HG03342 (cell line): ENCODE measurements at regions not wholly inside any gene's neighbourhood (a gene's known extent, or its start where the extent isn't known, plus 50 kb on each side); places are given as distances from the start of the nearest gene placed in this dataset.
"Not testable (repeated sequence)": the region's sequence is repeated elsewhere in the genome, so short reads cannot be mapped to it uniquely, and the experiment has no call there.

ENCODE experiments used
- ATAC-seq: cut with Tn5 transposase; IDR thresholded peaks from one replicate; pipeline ENCODE4 v1.9.1; 2021; ENCODE audit warnings: mild to moderate bottlenecking, moderate library complexity; ENCODE audit not compliant: unreplicated experiment

GRCh38 chr5:1654786-1655495 is 131.2 kb upstream of the LPCAT1 start:
- ATAC-seq, result no peak

- ATAC-seq, result peak; percentile 88
Measured at GRCh38 chr5:1653698-1654651, 130.2 kb upstream of the LPCAT1 start.

- peak; percentile 35 for ATAC-seq
Measured at GRCh38 chr5:1652873-1653697, 129.3 kb upstream of the LPCAT1 start.

- no peak for ATAC-seq
Measured at GRCh38 chr5:1651971-1652872, 128.5 kb upstream of the LPCAT1 start.

GRCh38 chr5:1651250-1651649 is 127.5 kb upstream of the LPCAT1 start:
- ATAC-seq, result no peak

- ATAC-seq, result no peak
Measured at GRCh38 chr5:1649554-1649953, 125.8 kb upstream of the LPCAT1 start.

- ATAC-seq, result no peak
Measured at GRCh38 chr5:1648806-1649205, 125.0 kb upstream of the LPCAT1 start.

GRCh38 chr5:1647580-1647979 is 123.8 kb upstream of the LPCAT1 start:
- no peak for ATAC-seq

- ATAC-seq, result peak; percentile 57
Measured at GRCh38 chr5:1644810-1645571, 121.2 kb upstream of the LPCAT1 start.

- ATAC-seq, result not testable (repeated sequence)
Measured at GRCh38 chr5:1644393-1644809, 120.6 kb upstream of the LPCAT1 start.

GRCh38 chr5:1643651-1644392 is 120.1 kb upstream of the LPCAT1 start:
- no peak for ATAC-seq

- ATAC-seq, result no peak
Measured at GRCh38 chr5:1642621-1643061, 118.9 kb upstream of the LPCAT1 start.

- ATAC-seq, result no peak
Measured at GRCh38 chr5:1642221-1642620, 118.5 kb upstream of the LPCAT1 start.

- ATAC-seq, result peak; percentile 94
Measured at GRCh38 chr5:1641560-1642166, 117.9 kb upstream of the LPCAT1 start.

GRCh38 chr5:1641041-1641440 is 117.3 kb upstream of the LPCAT1 start:
- no peak for ATAC-seq

- ATAC-seq, result no peak
Measured at GRCh38 chr5:1640421-1640881, 116.7 kb upstream of the LPCAT1 start.

GRCh38 chr5:1639757-1640156 is 116.0 kb upstream of the LPCAT1 start:
- ATAC-seq, result no peak
